ENCODE measurements at regions not wholly inside any gene's neighbourhood (a gene's known extent, or its start where the extent isn't known, plus 50 kb on each side); places are given as distances from the start of the nearest gene placed in this dataset.

DNA sequence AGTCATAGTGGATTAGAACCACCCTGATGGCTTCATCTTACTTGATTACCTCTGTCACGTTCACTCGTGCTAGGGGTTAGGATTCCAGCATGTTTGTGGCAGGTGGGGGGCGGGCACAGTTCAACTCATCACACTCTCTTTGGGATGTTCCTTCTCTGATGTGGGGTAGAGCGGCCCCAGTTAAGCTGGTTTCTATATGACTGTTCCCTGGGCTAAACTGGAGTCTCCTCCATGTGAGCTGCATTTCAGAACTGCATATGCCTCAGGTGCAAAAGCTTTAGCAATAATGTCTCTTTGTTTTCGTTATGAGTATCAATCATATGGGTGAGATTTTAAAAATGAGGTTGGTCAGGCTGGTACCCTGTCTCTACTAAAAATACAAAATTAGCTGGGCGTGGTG lies 393.2 kb downstream of the RPS6KC1 start (continued):
- TF ChIP-seq, protein P1, sequence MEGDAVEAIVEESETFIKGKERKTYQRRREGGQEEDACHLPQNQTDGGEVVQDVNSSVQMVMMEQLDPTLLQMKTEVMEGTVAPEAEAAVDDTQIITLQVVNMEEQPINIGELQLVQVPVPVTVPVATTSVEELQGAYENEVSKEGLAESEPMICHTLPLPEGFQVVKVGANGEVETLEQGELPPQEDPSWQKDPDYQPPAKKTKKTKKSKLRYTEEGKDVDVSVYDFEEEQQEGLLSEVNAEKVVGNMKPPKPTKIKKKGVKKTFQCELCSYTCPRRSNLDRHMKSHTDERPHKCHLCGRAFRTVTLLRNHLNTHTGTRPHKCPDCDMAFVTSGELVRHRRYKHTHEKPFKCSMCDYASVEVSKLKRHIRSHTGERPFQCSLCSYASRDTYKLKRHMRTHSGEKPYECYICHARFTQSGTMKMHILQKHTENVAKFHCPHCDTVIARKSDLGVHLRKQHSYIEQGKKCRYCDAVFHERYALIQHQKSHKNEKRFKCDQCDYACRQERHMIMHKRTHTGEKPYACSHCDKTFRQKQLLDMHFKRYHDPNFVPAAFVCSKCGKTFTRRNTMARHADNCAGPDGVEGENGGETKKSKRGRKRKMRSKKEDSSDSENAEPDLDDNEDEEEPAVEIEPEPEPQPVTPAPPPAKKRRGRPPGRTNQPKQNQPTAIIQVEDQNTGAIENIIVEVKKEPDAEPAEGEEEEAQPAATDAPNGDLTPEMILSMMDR (IDR thresholded peaks at IDR 0.05): no peak

DNA sequence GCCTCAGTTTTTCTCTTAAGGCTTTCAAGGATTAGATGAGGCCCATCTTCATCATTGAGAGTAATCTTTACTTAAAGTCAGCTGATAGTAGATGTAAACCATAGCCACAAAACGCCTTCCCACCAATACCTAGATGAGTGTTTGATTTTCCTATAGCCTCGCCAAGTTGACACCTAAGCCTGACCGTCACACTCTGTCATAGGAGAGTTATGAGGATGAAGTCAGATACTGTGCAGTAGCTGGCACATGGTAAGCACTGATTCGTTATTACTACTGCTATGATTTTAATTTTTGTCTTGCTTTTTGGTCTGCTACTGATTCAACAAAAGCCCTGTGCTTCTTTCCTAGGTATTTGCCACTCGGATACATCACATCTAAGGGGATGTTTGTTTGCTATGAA lies 395.5 kb downstream of the RPS6KC1 start:
- CTCF ChIA-PET: no interaction called here

DNA sequence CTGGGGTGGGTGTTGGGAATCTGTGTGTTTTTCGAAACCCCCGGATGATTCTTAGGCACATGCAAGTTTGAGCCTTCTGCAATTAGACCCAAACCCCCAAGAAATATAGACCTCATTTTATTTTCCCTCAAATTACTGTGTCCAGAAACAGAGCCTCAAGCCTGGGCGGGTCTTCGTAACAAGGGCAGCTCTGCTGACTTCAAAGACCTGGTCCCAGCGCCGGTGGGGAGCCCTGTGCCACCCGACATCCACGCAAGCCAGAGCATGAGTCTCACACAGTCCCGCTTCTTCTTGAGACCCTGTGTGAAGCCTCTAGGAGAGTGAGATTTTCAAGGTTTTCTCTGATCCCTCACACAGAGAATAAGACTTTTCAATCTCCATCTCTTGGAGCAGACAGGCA lies 397.3 kb downstream of the RPS6KC1 start:
- Histone ChIP-seq H3K4me2 (no peak overlapping the region), H2AFZ (ENCODE audit: low read depth) (no peak overlapping the region), H3K27ac (ENCODE audit: low read depth in 2 of 2, low read length in 1 of 2) (no peak overlapping the region), H3F3A (replicated peaks; ENCODE audit: insufficient read depth) (no peaks in the 10 kb centered on the region), H3K9ac (no peak overlapping the region), H3K36me3 (replicated peaks in 1 of 2; ENCODE audit: control insufficient read depth in 1 of 2, insufficient read depth in 2 of 2, low read length in 1 of 2) (no peaks in the 10 kb centered on the region), H3K79me2 (ENCODE audit: insufficient read depth) (no peaks in the 10 kb centered on the region), H3K27me3 (ENCODE audit: insufficient read depth) (no peaks in the 10 kb centered on the region), H3K4me3 (ENCODE audit: low read depth in 2 of 2, low read length in 1 of 2) (no peak overlapping the region), H3K9me2 (no peaks in the 10 kb centered on the region), H4K20me1 (ENCODE audit: insufficient read depth) (no peaks in the 10 kb centered on the region), H3K9me3 (no peaks in the 10 kb centered on the region), H3K4me1 (ENCODE audit: control insufficient read depth in 1 of 2, insufficient read depth in 2 of 2, low read depth in 1 of 2, low read length in 1 of 2) (no peaks in the 10 kb centered on the region)
- ChIA-PET POLR2A (no interaction called here), CTCF (no interaction called here)
- WGBS (ENCODE audit: low lambda C conversion rate): 58% methylated on average over 9 of the region's 9 CpGs
- DNase-seq: no peak
- TF ChIP-seq TEAD4 (IDR thresholded peaks at IDR 0.05; ENCODE audit: borderline replicate concordance, insufficient read depth) (no peak), RXRA (IDR thresholded peaks at IDR 0.05; ENCODE audit: borderline replicate concordance, low read depth) (no peak), ELF1 (IDR thresholded peaks at IDR 0.05) (no peak), EZH2phosphoT487 (IDR thresholded peaks at IDR 0.05; ENCODE audit: borderline replicate concordance, low read depth) (no peak), RCOR1 (IDR thresholded peaks at IDR 0.05; ENCODE audit: low read length) (no peak), MEF2A (IDR thresholded peaks at IDR 0.05; ENCODE audit: borderline replicate concordance, low read depth) (no peak), RAD21 (IDR thresholded peaks at IDR 0.05; ENCODE audit: low read length) (no peak), NFIC (IDR thresholded peaks at IDR 0.05; ENCODE audit: borderline replicate concordance) (no peak), YY1 (IDR thresholded peaks at IDR 0.05; ENCODE audit: low read depth) (no peak), POLR2AphosphoS5 (IDR thresholded peaks at IDR 0.05; ENCODE audit: low read depth, low read length) (no peak), MXI1 (IDR thresholded peaks at IDR 0.05; ENCODE audit: low read depth, low read length) (no peak), GATA2 (CRISPR knock-in tag; IDR thresholded peaks at IDR 0.05) (no peak), TAF1 (IDR thresholded peaks at IDR 0.05; ENCODE audit: borderline replicate concordance, low read depth, low read length) (no peak)
- TF ChIP-seq, protein P2, sequence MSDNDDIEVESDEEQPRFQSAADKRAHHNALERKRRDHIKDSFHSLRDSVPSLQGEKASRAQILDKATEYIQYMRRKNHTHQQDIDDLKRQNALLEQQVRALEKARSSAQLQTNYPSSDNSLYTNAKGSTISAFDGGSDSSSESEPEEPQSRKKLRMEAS (IDR thresholded peaks at IDR 0.05; ENCODE audit: low read depth): no peak
- TF ChIP-seq, protein P3, sequence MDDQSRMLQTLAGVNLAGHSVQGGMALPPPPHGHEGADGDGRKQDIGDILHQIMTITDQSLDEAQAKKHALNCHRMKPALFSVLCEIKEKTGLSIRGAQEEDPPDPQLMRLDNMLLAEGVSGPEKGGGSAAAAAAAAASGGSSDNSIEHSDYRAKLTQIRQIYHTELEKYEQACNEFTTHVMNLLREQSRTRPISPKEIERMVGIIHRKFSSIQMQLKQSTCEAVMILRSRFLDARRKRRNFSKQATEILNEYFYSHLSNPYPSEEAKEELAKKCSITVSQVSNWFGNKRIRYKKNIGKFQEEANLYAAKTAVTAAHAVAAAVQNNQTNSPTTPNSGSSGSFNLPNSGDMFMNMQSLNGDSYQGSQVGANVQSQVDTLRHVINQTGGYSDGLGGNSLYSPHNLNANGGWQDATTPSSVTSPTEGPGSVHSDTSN (IDR thresholded peaks at IDR 0.05): no peak
- TF ChIP-seq, protein P4, sequence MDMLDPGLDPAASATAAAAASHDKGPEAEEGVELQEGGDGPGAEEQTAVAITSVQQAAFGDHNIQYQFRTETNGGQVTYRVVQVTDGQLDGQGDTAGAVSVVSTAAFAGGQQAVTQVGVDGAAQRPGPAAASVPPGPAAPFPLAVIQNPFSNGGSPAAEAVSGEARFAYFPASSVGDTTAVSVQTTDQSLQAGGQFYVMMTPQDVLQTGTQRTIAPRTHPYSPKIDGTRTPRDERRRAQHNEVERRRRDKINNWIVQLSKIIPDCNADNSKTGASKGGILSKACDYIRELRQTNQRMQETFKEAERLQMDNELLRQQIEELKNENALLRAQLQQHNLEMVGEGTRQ (IDR thresholded peaks at IDR 0.05; ENCODE audit: borderline replicate concordance, low read depth, low read length): no peak
- TF ChIP-seq, protein P5, sequence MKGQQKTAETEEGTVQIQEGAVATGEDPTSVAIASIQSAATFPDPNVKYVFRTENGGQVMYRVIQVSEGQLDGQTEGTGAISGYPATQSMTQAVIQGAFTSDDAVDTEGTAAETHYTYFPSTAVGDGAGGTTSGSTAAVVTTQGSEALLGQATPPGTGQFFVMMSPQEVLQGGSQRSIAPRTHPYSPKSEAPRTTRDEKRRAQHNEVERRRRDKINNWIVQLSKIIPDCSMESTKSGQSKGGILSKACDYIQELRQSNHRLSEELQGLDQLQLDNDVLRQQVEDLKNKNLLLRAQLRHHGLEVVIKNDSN (IDR thresholded peaks at IDR 0.05; ENCODE audit: borderline replicate concordance, low read depth): no peak
- TF ChIP-seq, protein P1 (IDR thresholded peaks at IDR 0.05): no peak

More for the DNA sequence above, 395.5 kb downstream of the RPS6KC1 start:
- 22% methylated on average over 5 of the region's 5 CpGs for WGBS (ENCODE audit: low lambda C conversion rate)
- no peaks in the 10 kb centered on the region for H4K20me1 ChIP-seq (ENCODE audit: insufficient read depth)
- TF ChIP-seq EP300 (IDR thresholded peaks at IDR 0.05; ENCODE audit: borderline replicate concordance in 1 of 2, low read depth in 1 of 2, low read length in 1 of 2) (no peak), FOXM1 (IDR thresholded peaks at IDR 0.05; ENCODE audit: low read depth) (no peak), NFIC (IDR thresholded peaks at IDR 0.05; ENCODE audit: borderline replicate concordance) (no peak), RFX5 (IDR thresholded peaks at IDR 0.05; ENCODE audit: low read length) (no peak), RXRA (IDR thresholded peaks at IDR 0.05; ENCODE audit: borderline replicate concordance, low read depth) (no peak), NRF1 (IDR thresholded peaks at IDR 0.05; ENCODE audit: low read depth, low read length) (no peak), POLR2AphosphoS5 (IDR thresholded peaks at IDR 0.05; ENCODE audit: low read depth, low read length) (no peak), ELF1 (IDR thresholded peaks at IDR 0.05) (no peak), FOXJ3 (CRISPR knock-in tag; IDR thresholded peaks at IDR 0.05) (no peak)
- no peaks in the 10 kb centered on the region for H3K36me3 ChIP-seq (replicated peaks in 1 of 2; ENCODE audit: control insufficient read depth in 1 of 2, insufficient read depth in 2 of 2, low read length in 1 of 2)
- no peak overlapping the region for H2AFZ ChIP-seq (ENCODE audit: low read depth)
- H3F3A ChIP-seq (replicated peaks; ENCODE audit: insufficient read depth): no peaks in the 10 kb centered on the region
- H3K79me2 ChIP-seq (ENCODE audit: insufficient read depth): no peaks in the 10 kb centered on the region
- H3K9ac ChIP-seq: no peak overlapping the region
- H3K4me1 ChIP-seq (ENCODE audit: control insufficient read depth in 1 of 2, insufficient read depth in 2 of 2, low read depth in 1 of 2, low read length in 1 of 2): no peaks in the 10 kb centered on the region
- no peak overlapping the region for H3K4me2 ChIP-seq
- no peak overlapping the region for H3K27ac ChIP-seq (ENCODE audit: low read depth in 2 of 2, low read length in 1 of 2)
- no peaks in the 10 kb centered on the region for H3K27me3 ChIP-seq (ENCODE audit: insufficient read depth)
- no peaks in the 10 kb centered on the region for H3K9me2 ChIP-seq
- H3K4me3 ChIP-seq (ENCODE audit: low read depth in 2 of 2, low read length in 1 of 2): no peak overlapping the region
- no peak for DNase-seq
- POLR2A ChIA-PET: no interaction called here
- H3K9me3 ChIP-seq: no peaks in the 10 kb centered on the region

Measured in SK-N-SH (cell line).